ENCODE measurements at regions not wholly inside any gene's neighbourhood (a gene's known extent, or its start where the extent isn't known, plus 50 kb on each side); places are given as distances from the start of the nearest gene placed in this dataset.
"Not testable (repeated sequence)": the region's sequence is repeated elsewhere in the genome, so short reads cannot be mapped to it uniquely, and the experiment has no call there.

- H3K27ac ChIP-seq = no peak overlapping the region
- H3K9me3 ChIP-seq = no peaks in the 10 kb centered on the region
- ATAC-seq = no peak
- no peaks in the 10 kb centered on the region for H3K4me1 ChIP-seq
- intact Hi-C loops (cut with DNase I; ENCODE audit: low total_unique reads) = no loop called here
- TF ChIP-seq POLR2A (IDR thresholded peaks at IDR 0.05) = no peak
- TF ChIP-seq CTCF (IDR thresholded peaks at IDR 0.05 in 4 of 5, conservative IDR thresholded peaks at IDR 0.05 in 1 of 5) = no peak
- DNase-seq = no peak
- in situ Hi-C loops (cut with MboI; ENCODE audit: low sequenced_read_pairs in 4 of 4) = no loop called here
- H3K4me3 ChIP-seq = no peak overlapping the region
- H3K36me3 ChIP-seq = no peaks in the 10 kb centered on the region
- no peaks in the 10 kb centered on the region for H3K27me3 ChIP-seq
Measured at GRCh38 chr12:71282020-71282419, 124.2 kb upstream of the TSPAN8 start.

GRCh38 chr12:71281425-71281824, 123.6 kb upstream of the TSPAN8 start:
- DNase-seq (no peak), ATAC-seq (no peak)
- Histone ChIP-seq H3K36me3 (no peaks in the 10 kb centered on the region), H3K27ac (no peak overlapping the region), H3K27me3 (no peaks in the 10 kb centered on the region), H3K4me1 (no peaks in the 10 kb centered on the region), H3K9me3 (no peaks in the 10 kb centered on the region), H3K4me3 (no peak overlapping the region)
- intact Hi-C loops (cut with DNase I; ENCODE audit: low total_unique reads) (no loop called here), in situ Hi-C loops (cut with MboI; ENCODE audit: low sequenced_read_pairs in 4 of 4) (no loop called here)
- TF ChIP-seq POLR2A (IDR thresholded peaks at IDR 0.05) (no peak), CTCF (IDR thresholded peaks at IDR 0.05 in 4 of 5, conservative IDR thresholded peaks at IDR 0.05 in 1 of 5) (no peak)

- Histone ChIP-seq H3K36me3 (no peaks in the 10 kb centered on the region), H3K27me3 (no peaks in the 10 kb centered on the region), H3K9me3 (no peaks in the 10 kb centered on the region), H3K4me1 (no peaks in the 10 kb centered on the region), H3K27ac (no peak overlapping the region), H3K4me3 (no peak overlapping the region)
- no peak for DNase-seq
- in situ Hi-C loops (cut with MboI; ENCODE audit: low sequenced_read_pairs in 4 of 4) (no loop called here), intact Hi-C loops (cut with DNase I; ENCODE audit: low total_unique reads) (no loop called here)
- no peak for TF ChIP-seq POLR2A (IDR thresholded peaks at IDR 0.05)
- no peak for ATAC-seq
Measured at GRCh38 chr12:71277866-71278265, 120.1 kb upstream of the TSPAN8 start.

- intact Hi-C loops (cut with DNase I; ENCODE audit: low total_unique reads) (no loop called here), in situ Hi-C loops (cut with MboI; ENCODE audit: low sequenced_read_pairs in 4 of 4) (no loop called here)
- DNase-seq = no peak
- no peaks in the 10 kb centered on the region for H3K36me3 ChIP-seq
- H3K9me3 ChIP-seq = no peaks in the 10 kb centered on the region
- no peaks in the 10 kb centered on the region for H3K27me3 ChIP-seq
- TF ChIP-seq POLR2A (IDR thresholded peaks at IDR 0.05) (no peak), CTCF (IDR thresholded peaks at IDR 0.05 in 4 of 5, conservative IDR thresholded peaks at IDR 0.05 in 1 of 5) (no peak)
- no peak for ATAC-seq
- no peak overlapping the region for H3K27ac ChIP-seq
- no peaks in the 10 kb centered on the region for H3K4me1 ChIP-seq
- no peak overlapping the region for H3K4me3 ChIP-seq
Measured at GRCh38 chr12:71276541-71276940, 118.7 kb upstream of the TSPAN8 start.

GRCh38 chr12:71270794-71271193, 113.0 kb upstream of the TSPAN8 start:
- DNase-seq; intact Hi-C loops (cut with DNase I; ENCODE audit: low total_unique reads); H3K27ac ChIP-seq; H3K27me3 ChIP-seq; H3K4me1 ChIP-seq; H3K36me3 ChIP-seq; ATAC-seq; H3K4me3 ChIP-seq; H3K9me3 ChIP-seq: not testable (repeated sequence)
- in situ Hi-C loops (cut with MboI; ENCODE audit: low sequenced_read_pairs in 4 of 4) = loop anchor here in 1 of 4 donors (25.0 kb wide), 1 partner anchor 158 kb away; no protein-coding TSS in a partner anchor

GRCh38 chr12:71270057-71270456, 112.3 kb upstream of the TSPAN8 start:
- DNase-seq (no peak), ATAC-seq (no peak)
- intact Hi-C loops (cut with DNase I; ENCODE audit: low total_unique reads) = no loop called here
- in situ Hi-C loops (cut with MboI; ENCODE audit: low sequenced_read_pairs in 4 of 4) = loop anchor here in 1 of 4 donors (25.0 kb wide), 1 partner anchor 158 kb away; no protein-coding TSS in a partner anchor
- Histone ChIP-seq H3K27ac (no peak overlapping the region), H3K9me3 (no peaks in the 10 kb centered on the region), H3K36me3 (no peaks in the 10 kb centered on the region), H3K4me3 (no peak overlapping the region), H3K27me3 (no peaks in the 10 kb centered on the region), H3K4me1 (no peaks in the 10 kb centered on the region)
- no peak for TF ChIP-seq CTCF (IDR thresholded peaks at IDR 0.05 in 4 of 5, conservative IDR thresholded peaks at IDR 0.05 in 1 of 5)

Measured in gastrocnemius medialis (tissue), 4 donors.